GM19328 (cell line): ENCODE measurements at regions not wholly inside any gene's neighbourhood (a gene's known extent, or its start where the extent isn't known, plus 50 kb on each side); places are given as distances from the start of the nearest gene placed in this dataset.
"Not testable (repeated sequence)": the region's sequence is repeated elsewhere in the genome, so short reads cannot be mapped to it uniquely, and the experiment has no call there.

ENCODE experiments used
- ATAC-seq: cut with Tn5 transposase; IDR thresholded peaks from one replicate; pipeline ENCODE4 v1.9.1; 2021; ENCODE audit warnings: mild to moderate bottlenecking, moderate library complexity; ENCODE audit not compliant: unreplicated experiment

GRCh38 chr7:48992816-48993215 is 68.5 kb downstream of the CDC14C start:
- ATAC-seq = no peak

DNA sequence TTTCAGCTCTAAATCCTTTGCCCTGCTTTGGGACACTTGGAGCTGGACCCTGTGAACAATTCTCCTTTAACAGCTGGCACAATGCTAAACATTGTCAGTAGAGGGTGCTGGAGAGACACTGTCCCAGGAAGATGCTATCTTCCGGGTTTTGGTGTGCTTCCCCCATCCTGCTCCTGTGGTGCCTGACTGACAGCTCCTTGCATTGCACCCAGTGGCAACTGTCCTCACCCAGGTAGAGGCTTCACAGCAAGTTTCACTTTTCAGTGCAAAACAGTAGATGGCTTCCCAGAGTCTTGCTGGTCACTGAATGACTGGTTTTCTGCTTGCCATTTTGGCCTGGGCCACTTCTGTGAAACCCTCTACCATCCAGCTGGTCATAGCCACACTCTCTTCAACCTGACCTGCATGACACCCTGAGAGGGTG is 77.3 kb downstream of the CDC14C start:
- peak; percentile 97 for ATAC-seq

DNA sequence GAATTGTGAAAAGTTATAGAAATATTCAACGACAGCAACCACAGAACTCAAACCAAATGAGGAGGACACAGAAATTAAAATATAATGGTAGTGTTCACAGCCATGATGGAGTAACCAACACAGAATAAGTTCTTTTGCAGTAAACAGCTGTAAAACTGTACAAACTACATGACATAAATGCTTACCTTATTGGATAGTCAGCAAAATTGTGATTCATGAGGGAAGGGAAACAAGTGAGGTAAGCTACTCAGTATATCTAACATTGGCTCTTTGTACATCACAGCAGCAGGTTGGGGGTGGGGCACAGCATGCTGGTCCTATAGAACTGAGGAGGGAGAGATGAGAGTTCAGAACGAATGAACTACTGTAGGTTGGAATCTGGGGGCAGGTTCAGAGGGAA is 86.4 kb downstream of the CDC14C start:
- ATAC-seq = no peak

DNA sequence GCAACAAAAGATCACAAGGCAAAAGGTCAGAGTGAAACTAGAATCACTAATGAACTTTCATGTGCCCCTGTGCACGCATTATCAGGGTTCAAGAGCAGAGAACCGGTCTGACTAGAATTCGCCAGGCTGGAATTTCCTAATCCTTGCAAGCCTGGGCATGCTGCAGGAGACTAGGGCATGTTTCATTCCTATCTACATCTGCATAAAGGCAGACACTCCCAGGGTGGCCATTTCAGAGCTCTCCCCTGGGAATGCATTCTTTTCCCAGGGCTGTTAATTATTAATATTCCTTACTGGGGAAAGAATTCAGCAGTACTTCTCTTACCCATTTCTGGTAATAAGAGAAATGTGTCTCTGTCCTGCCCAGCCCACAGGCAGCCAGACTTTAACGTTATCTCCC is 90.5 kb downstream of the CDC14C start:
- ATAC-seq = no peak

DNA sequence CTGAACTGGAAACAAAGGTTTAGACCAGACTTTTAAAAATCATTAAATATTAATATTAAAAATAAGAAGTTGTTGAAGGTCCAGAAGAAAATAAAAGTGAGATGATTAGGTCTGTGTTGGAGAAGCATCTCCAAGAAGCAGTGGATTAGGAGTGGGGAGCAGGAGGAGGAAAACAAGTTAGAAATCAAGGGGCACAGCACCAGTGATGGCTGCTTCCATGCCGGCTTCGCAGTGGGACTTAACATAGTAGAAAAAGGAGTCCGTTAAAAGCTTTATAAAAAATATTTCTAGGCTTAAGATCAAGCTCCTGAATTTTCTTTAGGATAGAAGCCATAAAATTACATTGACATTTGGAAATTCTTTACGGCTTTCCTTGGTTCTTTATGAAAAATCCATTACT is 95.8 kb downstream of the CDC14C start:
- no peak for ATAC-seq

GRCh38 chr7:49022448-49022847 is 98.1 kb downstream of the CDC14C start:
- ATAC-seq = no peak

DNA sequence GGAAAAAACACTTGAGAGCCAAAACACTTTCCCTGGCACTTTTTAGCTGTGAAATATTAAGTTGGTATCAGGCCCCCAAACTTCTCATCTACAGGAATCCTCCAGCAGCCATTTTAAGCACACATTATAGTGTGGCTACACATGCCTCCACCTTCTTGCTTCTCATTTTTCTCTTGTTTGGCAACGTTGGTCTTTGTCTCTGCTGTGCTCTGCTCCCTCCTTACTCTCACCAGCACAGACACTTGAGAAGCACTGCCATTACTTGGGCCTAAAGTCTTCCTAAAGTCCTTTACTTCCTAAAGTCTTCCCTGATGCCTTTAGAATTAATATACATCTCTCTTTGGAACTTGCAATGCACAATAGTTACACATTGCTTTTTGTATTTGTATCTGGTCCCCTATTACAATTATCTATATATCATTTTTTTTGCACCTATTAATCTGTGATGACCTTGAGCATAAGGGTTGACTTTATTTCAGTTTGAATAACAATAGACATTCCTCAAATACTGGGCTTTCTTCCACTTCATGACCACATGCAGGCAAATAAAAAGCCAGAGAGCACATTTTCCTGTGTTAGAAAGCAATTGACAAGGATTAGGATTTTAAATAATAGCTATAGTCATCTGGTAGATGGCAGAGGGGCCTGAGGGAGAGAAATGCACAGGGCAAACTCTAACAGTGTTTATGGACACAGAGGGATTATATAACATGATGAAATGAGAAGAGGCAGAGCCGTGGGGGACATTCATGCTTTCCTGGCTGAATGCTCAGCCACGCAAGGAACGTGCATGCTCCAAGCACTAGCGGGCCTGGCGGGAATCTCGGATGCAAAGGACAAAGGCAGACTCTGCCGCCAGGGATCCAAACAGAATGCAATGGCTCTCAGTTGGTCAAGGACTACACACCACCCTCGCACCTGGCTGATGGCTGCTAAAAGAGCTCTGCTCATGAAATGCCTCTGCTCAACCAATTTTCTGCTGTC is 99.3 kb downstream of the CDC14C start:
- ATAC-seq = no peak

DNA sequence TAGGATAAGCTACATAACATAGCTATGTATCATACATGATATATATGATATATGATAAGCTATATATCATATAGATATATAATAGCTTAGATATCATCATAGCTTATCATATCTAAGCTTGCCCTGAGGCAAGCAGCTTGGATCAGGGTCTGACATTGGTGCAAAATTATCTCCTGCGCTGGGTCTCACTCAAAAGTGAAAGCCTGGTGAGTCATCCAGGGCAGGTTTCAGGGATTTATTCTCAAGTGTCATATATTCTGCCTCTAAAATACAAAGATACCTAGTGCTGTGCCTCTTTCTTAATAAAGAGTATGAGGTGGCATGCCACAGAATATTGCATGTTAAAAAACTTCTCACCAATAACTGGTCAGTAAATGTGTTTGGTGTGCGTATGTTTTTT is 105.9 kb downstream of the CDC14C start:
- no peak for ATAC-seq

DNA sequence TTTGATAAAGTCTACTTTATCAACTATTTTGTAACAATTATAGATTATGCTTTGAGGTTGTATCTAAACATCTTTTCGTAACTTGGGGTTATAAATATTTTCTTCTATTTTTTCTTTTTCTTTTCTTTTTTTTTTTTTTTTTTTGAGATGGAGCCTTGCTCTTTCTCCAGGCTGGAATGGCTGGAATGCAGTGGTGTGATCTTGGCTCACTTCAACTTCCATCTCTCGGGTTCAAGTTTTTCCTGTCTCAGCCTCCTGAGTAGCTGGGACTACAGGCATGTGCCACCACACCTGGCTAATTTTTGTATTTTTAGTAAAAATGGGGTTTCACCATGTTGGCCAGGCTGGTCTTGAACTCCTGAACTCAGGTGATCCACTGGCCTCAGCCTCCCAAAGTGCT is 108.8 kb downstream of the CDC14C start:
- ATAC-seq = not testable (repeated sequence)

- no peak for ATAC-seq
These were observed 113.2 kb downstream of the CDC14C start for GRCh38 chr7:49037346-49038210.

GRCh38 chr7:49038821-49039358 is 114.5 kb downstream of the CDC14C start:
- ATAC-seq = no peak

GRCh38 chr7:49060743-49061142 is 136.4 kb downstream of the CDC14C start:
- ATAC-seq = no peak

DNA sequence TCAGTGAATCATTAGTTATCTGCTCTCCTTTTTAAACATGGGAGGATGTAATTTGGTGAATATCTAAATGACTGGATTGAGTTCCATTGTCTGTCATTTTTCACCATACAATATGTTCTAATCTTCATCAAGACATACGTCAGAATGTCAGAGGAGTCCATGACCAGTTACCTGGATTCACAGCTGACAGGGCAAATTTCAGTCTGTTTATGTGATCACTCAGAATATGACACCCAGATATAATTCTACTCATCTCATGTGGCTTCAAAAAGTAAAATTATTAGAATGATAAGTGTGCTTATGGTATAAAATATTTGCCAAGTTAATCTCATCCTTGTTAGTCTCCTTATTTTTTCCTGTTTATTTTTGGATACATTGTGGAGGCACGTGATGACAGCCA is 150.2 kb downstream of the CDC14C start:
- no peak for ATAC-seq

- ATAC-seq = no peak
These were observed 156.6 kb downstream of the CDC14C start for GRCh38 chr7:49080896-49081475.

DNA sequence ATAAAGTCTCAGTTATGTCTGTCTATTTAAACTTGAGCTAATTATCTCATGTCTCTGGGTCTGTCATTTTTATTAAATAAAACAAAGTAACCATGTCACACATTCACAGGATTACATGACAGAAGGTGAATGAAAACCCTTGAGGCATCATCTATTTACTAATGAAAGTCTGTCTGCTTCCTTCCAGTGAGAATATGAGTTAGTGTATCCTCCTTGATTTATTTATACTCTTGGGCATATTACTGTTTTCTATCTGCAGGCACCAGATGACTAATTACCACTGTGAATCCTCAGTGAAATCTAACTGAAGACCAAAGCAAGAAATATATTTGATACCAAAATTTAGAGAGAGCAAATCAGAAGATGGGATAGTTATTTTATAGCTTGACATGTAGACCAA is 163.7 kb downstream of the CDC14C start:
- no peak for ATAC-seq

- no peak for ATAC-seq
These were observed 165.4 kb downstream of the CDC14C start for GRCh38 chr7:49089717-49090116.

DNA sequence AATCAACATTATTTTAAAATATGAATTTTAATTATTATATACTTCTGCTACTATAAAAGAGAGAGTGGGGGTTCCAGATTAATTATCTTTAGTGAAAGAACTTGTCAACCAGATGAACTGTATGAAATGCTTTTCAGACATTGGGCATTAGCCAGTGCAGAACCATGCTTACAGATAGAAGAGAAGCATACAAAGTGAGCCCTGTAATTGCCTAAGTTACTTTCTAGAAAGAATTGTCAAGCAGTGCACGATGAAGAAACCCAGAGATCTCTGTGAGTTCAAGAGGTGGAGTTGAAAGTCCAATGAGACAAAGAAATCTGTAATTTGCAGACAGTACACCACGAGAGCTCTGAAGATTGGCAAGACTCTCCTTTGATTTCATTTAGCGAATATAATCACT is 166.7 kb downstream of the CDC14C start:
- no peak for ATAC-seq

- ATAC-seq = no peak
These were observed 167.2 kb downstream of the CDC14C start for GRCh38 chr7:49091519-49091918.

- ATAC-seq = no peak
These were observed 168.9 kb downstream of the CDC14C start for GRCh38 chr7:49093218-49093617.

DNA sequence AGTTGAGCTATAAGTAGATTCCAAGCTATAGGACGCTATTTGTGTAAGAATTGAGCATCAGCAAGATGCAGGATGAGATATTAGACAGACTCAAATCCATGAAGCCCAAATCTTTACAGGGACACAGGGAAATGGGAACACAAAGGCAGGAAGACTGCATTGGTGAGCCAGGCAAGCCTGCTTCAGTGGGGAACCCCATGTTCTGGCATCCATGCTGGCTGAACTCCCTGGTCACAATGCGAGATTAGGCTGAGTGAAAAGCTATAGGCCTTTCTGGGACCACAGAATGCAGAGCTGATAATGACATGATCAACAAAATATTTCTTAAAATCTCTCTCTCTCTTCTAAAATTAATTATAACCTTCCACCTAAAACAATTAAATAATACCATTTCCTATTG is 170.5 kb downstream of the CDC14C start:
- no peak for ATAC-seq
